Fibroblast of lung (primary cell): ENCODE measurements at regions not wholly inside any gene's neighbourhood (a gene's known extent, or its start where the extent isn't known, plus 50 kb on each side); places are given as distances from the start of the nearest gene placed in this dataset.

Experiments
- DNase-seq, 2 donors: peaks; one replicate each; pipeline versions ENCODE4 v3.0.0 to v3.0.0-alpha.2; 2010; ENCODE audit warnings: low read depth in 2 of 2
- H2AFZ ChIP-seq: 2 replicates; pipeline ENCODE4 v1.5.1; 2012; ENCODE audit warnings: low read length, control low read depth, inconsistent platforms
- H3K27ac ChIP-seq: 2 replicates; pipeline ENCODE4 v1.5.1; 2011; ENCODE audit warnings: low read length, control low read depth; ENCODE audit not compliant: insufficient read depth
- H3K27me3 ChIP-seq: 2 replicates; pipeline ENCODE4 v1.5.1; 2011; ENCODE audit warnings: mild to moderate bottlenecking, low read length; ENCODE audit not compliant: control insufficient read depth, insufficient read depth
- H3K36me3 ChIP-seq: 2 replicates; pipeline ENCODE4 v1.5.1; 2011; ENCODE audit warnings: low read length; ENCODE audit not compliant: control insufficient read depth, insufficient read depth
- H3K4me1 ChIP-seq: 2 replicates; pipeline ENCODE4 v1.5.1; 2011; ENCODE audit warnings: low read length; ENCODE audit not compliant: control insufficient read depth, insufficient read depth; ENCODE audit errors: extremely low read depth
- H3K4me2 ChIP-seq: 2 replicates; pipeline ENCODE4 v1.5.1; 2011; ENCODE audit warnings: low read length, control low read depth; ENCODE audit not compliant: insufficient read depth; ENCODE audit errors: extremely low read depth
- H3K4me3 ChIP-seq, 4 experiments: fragments of 200-600 bp in 1 of 4; sonication (generic) in 1 of 4; replicated peaks in 1 of 4; 2 replicates each; pipeline ENCODE4 v1.5.1; 2011 to 2016; ENCODE audit warnings: low read length in 4 of 4, low read depth in 3 of 4, mild to moderate bottlenecking in 3 of 4, control low read depth in 2 of 4, inconsistent platforms in 1 of 4, mixed read lengths in 1 of 4; ENCODE audit not compliant: insufficient read depth in 1 of 4; ENCODE audit errors: control extremely low read depth in 1 of 4
- H3K79me2 ChIP-seq: 2 replicates; pipeline ENCODE4 v1.5.1; 2012; ENCODE audit warnings: mild to moderate bottlenecking, low read length, inconsistent platforms; ENCODE audit not compliant: control insufficient read depth, insufficient read depth
- H3K9ac ChIP-seq: 2 replicates; pipeline ENCODE4 v1.5.1; 2011; ENCODE audit warnings: mild to moderate bottlenecking, low read length, control low read depth; ENCODE audit not compliant: insufficient read depth
- H3K9me3 ChIP-seq: 2 replicates; pipeline ENCODE4 v1.5.1; 2012; ENCODE audit warnings: low read depth, low read length; ENCODE audit not compliant: control insufficient read depth, insufficient read depth
- H4K20me1 ChIP-seq: 2 replicates; pipeline ENCODE4 v1.5.1; 2011; ENCODE audit warnings: low read length; ENCODE audit not compliant: control insufficient read depth, insufficient read depth; ENCODE audit errors: extremely low read depth
- EZH2 ChIP-seq: IDR thresholded peaks from 2 replicates; pipeline ENCODE4 v1.5.1; 2012; ENCODE audit warnings: low read length, control low read depth, mild to moderate bottlenecking; ENCODE audit errors: missing control alignments
- TF ChIP-seq, protein P1 (sequence below), 2 donors: IDR thresholded peaks in 1 of 2; conservative IDR thresholded peaks in 1 of 2; 1 replicate in 1 of 2; 2 replicates in 1 of 2; pipeline ENCODE4 v1.5.1; 2011 to 2012; ENCODE audit warnings: low read length in 2 of 2, control low read depth in 1 of 2, inconsistent platforms in 1 of 2, low read depth in 1 of 2, mild to moderate bottlenecking in 1 of 2

DNA sequence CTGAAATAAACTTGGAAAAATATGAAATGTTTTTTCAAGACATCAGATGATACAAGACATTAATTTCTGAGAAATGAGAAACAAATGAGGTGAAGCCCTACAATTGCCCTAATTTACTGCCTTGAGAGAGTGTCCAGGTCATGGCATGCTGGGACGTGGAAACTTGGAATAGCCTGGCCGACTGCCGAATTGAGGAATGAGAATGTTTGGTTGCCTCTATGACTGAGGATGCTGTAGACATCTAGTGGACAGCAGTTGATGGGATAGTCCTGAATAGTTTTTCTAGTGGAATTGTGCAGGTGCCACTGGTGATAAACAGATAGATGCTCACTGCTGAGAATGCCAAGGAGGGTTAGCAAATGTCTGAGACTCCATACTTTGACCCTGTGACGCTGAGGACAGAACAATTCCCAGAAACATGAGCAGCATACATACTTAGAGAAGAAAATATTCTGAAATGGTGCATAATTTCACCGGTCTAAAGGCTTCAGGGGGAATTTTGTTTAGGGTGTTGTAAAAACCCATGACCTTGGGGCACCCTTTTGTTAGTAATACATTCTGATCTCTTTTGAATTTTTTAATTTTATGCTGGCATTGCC, 56.5 kb upstream of the CWC22 start:
- no peaks in the 10 kb centered on the region for H4K20me1 ChIP-seq
- no peaks in the 10 kb centered on the region for H3K79me2 ChIP-seq
- DNase-seq: no peak
- H3K4me3 ChIP-seq: no peak overlapping the region
- TF ChIP-seq, protein P1, sequence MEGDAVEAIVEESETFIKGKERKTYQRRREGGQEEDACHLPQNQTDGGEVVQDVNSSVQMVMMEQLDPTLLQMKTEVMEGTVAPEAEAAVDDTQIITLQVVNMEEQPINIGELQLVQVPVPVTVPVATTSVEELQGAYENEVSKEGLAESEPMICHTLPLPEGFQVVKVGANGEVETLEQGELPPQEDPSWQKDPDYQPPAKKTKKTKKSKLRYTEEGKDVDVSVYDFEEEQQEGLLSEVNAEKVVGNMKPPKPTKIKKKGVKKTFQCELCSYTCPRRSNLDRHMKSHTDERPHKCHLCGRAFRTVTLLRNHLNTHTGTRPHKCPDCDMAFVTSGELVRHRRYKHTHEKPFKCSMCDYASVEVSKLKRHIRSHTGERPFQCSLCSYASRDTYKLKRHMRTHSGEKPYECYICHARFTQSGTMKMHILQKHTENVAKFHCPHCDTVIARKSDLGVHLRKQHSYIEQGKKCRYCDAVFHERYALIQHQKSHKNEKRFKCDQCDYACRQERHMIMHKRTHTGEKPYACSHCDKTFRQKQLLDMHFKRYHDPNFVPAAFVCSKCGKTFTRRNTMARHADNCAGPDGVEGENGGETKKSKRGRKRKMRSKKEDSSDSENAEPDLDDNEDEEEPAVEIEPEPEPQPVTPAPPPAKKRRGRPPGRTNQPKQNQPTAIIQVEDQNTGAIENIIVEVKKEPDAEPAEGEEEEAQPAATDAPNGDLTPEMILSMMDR (conservative IDR thresholded peaks at IDR 0.05 in 1 of 2, IDR thresholded peaks at IDR 0.05 in 1 of 2; ENCODE audit: low read depth in 1 of 2, low read length in 2 of 2): no peak
- no peak for TF ChIP-seq EZH2
- no peak overlapping the region for H3K4me2 ChIP-seq
- H3K27me3 ChIP-seq: peaks cover 2% of the 10 kb centered on the region
- no peak overlapping the region for H3K9ac ChIP-seq
- H3K27ac ChIP-seq: no peak overlapping the region
- no peaks in the 10 kb centered on the region for H3K4me1 ChIP-seq
- H3K36me3 ChIP-seq: no peaks in the 10 kb centered on the region
- no peak overlapping the region for H2AFZ ChIP-seq
- H3K9me3 ChIP-seq: no peaks in the 10 kb centered on the region

DNA sequence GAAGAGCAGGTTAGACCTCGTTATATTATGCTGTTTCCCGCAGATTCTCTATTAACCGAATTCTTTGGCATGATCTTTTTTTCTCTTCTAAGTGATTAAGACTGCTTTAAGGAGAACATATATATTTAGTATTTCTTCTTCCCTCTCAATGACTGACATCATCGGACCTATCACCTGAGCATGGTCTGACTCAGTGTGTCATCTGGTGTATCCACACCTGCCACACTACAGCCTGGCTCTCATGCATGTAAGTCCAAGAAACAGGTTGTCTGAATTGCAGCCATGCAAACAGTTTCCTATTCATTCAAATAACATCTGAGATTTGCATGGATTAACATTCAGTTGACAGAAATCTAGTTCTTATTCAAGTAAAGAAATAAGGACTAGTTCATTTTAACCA, 55.1 kb upstream of the CWC22 start:
- DNase-seq: no peak

DNA sequence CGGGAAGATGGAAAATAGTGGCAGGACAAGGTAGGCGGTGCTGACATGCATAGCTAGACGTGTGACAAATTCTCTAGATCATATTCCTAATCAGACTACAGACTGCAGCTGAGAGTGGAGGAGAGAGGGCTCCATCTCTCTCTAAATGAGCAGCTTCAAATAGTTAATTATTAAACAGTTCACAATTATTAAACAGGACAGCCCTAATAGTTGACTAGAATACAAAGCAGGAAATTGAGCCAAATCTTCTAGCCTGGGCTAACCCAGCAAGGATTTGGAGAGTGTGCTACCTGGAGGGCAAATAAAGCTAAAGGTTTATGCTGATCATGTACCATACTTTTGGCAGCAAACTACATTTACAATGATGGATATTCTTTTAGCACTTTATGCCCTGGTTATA, 54.4 kb upstream of the CWC22 start:
- Histone ChIP-seq H3K79me2 (no peaks in the 10 kb centered on the region), H3K4me3 (no peak overlapping the region), H4K20me1 (no peaks in the 10 kb centered on the region), H3K36me3 (no peaks in the 10 kb centered on the region), H3K9ac (no peak overlapping the region), H3K9me3 (no peaks in the 10 kb centered on the region), H3K4me2 (no peak overlapping the region), H2AFZ (no peak overlapping the region), H3K27me3 (peaks cover 2% of the 10 kb centered on the region), H3K4me1 (no peaks in the 10 kb centered on the region), H3K27ac (no peak overlapping the region)
- TF ChIP-seq EZH2: no peak
- TF ChIP-seq, protein P1 (conservative IDR thresholded peaks at IDR 0.05 in 1 of 2, IDR thresholded peaks at IDR 0.05 in 1 of 2; ENCODE audit: low read depth in 1 of 2, low read length in 2 of 2): no peak
- no peak for DNase-seq

More for the DNA sequence above, 55.1 kb upstream of the CWC22 start:
- peaks cover 2% of the 10 kb centered on the region for H3K27me3 ChIP-seq
- no peak overlapping the region for H3K9ac ChIP-seq
- no peak overlapping the region for H3K4me2 ChIP-seq
- H3K4me1 ChIP-seq: no peaks in the 10 kb centered on the region
- no peak overlapping the region for H3K27ac ChIP-seq
- no peaks in the 10 kb centered on the region for H4K20me1 ChIP-seq
- H3K79me2 ChIP-seq: no peaks in the 10 kb centered on the region
- no peak overlapping the region for H3K4me3 ChIP-seq
- no peak for TF ChIP-seq EZH2
- TF ChIP-seq, protein P1 (conservative IDR thresholded peaks at IDR 0.05 in 1 of 2, IDR thresholded peaks at IDR 0.05 in 1 of 2; ENCODE audit: low read depth in 1 of 2, low read length in 2 of 2): no peak
- H3K36me3 ChIP-seq: no peaks in the 10 kb centered on the region
- no peak overlapping the region for H2AFZ ChIP-seq
- no peaks in the 10 kb centered on the region for H3K9me3 ChIP-seq
